TTC549 (cell line): ENCODE measurements at regions not wholly inside any gene's neighbourhood (a gene's known extent, or its start where the extent isn't known, plus 50 kb on each side); places are given as distances from the start of the nearest gene placed in this dataset.
"Not testable (repeated sequence)": the region's sequence is repeated elsewhere in the genome, so short reads cannot be mapped to it uniquely, and the experiment has no call there.

Experiments
- FAIRE-seq: peaks from 2 replicates; lab custom pipeline; 2012; peaks lifted over from hg19 to GRCh38; lab: Jason Lieb, UNC

- FAIRE-seq, result no peak
Measured at GRCh38 chr14:41549821-41550607, 56.7 kb upstream of the LRFN5 start.

DNA sequence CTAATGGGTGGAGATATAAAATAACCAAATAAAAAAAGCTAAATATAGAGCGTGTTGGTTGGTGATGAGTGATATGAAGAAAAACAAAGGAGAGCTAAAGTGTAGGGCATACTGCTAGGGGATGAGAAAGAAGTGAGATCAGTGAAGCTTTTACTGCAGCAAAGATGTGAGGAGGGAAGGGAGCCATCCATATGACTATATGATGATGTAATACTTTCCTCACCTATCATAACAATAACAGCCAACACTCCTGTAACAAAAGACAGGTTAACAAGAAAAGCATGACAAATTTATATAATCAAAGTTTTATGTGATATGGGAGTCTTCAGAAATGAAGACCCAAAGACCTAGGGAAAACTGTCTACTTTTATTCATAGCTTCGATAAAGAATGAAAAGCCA, 57.4 kb upstream of the LRFN5 start:
- no peak for FAIRE-seq

GRCh38 chr14:41548666-41549065, 58.0 kb upstream of the LRFN5 start:
- no peak for FAIRE-seq

DNA sequence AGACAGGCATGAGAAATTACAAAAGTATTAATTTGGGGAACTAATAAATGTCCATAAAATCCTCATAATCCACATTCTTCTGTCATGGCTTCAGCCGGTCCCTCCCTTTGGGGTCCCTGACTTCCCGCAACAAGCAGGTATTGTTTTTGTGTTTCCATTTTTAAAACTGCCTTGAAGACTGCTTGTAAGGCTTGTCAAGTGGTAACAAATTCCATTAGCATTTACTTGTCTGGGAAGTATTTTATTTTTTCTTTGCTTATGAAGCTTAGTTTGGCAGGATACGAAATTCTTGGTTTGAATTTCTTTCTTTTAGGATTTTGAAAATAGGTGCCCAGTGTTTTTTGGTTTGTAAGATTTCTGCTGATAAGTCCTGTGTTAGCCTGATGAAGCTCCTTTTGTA, 65.3 kb upstream of the LRFN5 start:
- no peak for FAIRE-seq

GRCh38 chr14:41532255-41532654, 74.4 kb upstream of the LRFN5 start:
- no peak for FAIRE-seq

DNA sequence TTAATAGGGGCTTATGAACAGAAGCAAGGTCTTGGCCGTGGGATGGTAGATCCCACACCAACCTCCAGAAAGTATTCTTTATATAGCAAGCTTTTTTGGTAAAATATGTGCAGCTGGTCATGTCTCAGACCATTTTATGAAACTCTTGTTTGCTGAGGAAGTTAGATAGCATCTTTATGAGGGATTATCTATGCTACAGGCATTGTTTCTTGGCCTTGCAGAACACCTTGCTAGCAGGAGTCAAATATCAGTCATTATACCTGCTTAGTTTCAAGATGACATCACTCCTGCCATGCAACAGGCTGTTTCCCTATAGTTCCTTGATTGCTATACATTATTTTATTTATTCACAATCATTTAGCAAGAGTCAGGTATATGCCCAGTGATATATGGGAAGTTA, 84.8 kb upstream of the LRFN5 start:
- no peak for FAIRE-seq

DNA sequence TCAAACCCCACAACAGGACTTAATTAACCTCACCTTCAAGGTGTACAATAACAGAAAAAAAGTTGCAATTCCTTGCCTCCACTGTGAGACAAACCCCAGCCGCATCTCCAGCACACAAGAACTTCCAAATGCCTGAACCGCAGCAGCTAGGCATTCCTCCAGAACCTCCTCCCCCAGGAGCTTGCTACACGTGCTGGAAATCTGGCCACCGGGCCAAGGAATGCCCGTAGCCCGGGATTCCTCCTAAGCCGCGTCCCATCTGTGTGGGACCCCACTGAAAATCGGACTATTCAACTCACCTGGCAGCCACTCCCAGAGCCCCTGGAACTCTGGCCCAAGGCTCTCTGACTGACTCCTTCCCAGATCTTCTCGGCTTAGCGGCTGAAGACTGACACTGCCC, 88.6 kb upstream of the LRFN5 start:
- FAIRE-seq, result not testable (repeated sequence)

DNA sequence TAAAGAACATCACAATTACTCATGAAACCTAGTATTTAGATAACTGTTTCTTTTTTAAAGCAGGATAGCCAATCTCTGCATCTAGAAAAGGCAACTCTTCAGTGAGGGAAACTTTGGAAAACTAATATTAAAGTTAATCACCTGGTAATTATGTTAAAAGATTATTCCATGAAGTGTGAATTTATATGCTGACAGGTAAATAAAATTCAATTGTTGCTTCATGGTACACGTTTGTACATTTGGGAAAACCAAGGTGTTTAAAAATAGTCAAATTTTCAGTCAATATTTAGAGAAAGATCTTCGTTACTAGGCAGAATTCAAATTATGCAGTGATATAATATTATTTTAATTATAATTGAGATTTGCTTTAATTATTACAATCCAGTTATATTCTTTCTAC, 100.1 kb upstream of the LRFN5 start:
- FAIRE-seq, result no peak

DNA sequence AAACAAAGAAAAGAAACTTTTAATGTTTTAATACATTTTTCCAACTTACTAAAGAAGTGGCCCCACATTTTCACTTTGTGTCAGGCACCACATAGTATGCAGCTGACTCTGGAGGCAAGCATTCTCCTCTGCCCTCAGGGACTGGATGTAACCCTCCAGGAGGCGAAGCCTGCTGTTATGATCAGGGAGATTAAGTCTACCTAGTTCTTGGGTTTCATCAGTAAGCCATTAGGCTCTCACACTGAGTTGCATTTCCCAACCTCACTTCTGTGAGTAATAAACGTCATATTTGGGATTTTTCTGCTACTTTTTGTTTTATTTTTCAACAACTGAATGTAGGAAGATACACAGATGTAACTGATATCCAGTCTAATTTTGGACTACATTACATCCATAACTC, 101.2 kb upstream of the LRFN5 start:
- no peak for FAIRE-seq

GRCh38 chr14:41498959-41499358, 107.7 kb upstream of the LRFN5 start:
- FAIRE-seq, result no peak

- no peak for FAIRE-seq
Measured at GRCh38 chr14:41490323-41490722, 116.4 kb upstream of the LRFN5 start.

DNA sequence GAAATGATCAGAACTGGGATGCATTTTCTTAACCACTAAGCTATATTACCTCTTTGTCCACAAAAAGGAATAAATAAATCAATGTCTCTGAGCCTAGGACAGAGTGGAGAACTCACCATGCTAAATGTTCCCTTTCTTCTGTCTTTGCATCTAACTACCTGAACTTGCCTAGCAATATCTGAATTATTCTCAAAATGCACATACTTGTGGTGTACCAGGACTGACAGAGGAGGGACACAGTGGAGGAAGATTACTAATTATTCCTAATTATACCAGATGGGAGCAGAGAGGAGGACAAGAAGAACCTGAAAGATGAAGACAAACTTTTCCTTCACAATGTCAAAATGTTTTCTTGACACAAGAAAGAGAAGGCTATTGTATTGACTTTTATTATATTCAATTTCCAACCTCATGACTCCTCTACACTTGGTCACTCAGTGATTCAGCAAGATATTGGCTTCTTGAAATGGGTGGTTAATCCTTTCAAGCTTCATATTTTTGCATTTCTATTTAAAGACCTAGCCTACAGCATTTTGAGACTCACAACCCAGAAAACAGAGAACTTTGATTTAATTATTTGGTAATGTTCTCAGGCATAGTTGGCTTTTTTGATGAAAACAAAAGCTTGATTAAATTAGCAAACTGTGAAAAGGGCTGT, 117.2 kb upstream of the LRFN5 start:
- FAIRE-seq, result no peak

- no peak for FAIRE-seq
Measured at GRCh38 chr14:41488401-41488800, 118.3 kb upstream of the LRFN5 start.

DNA sequence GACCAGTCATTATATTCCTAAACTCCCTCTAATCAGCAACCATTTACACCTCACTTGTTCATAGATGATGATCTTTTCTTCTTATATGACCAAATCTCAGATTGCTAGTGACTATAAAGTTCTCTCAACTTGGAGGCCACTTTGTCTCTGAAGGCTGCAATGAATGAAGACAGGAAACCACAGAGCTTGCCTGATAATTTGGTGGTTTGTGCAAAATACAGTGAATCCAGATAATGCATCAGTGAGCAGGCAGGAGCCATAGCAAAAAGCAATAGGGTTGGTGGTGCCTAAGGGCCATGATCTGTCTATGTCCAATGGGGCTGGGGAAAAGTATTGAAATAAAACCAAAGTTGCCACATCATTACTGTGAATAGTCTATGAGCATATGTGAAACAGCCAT, 123.8 kb upstream of the LRFN5 start:
- FAIRE-seq, result no peak

DNA sequence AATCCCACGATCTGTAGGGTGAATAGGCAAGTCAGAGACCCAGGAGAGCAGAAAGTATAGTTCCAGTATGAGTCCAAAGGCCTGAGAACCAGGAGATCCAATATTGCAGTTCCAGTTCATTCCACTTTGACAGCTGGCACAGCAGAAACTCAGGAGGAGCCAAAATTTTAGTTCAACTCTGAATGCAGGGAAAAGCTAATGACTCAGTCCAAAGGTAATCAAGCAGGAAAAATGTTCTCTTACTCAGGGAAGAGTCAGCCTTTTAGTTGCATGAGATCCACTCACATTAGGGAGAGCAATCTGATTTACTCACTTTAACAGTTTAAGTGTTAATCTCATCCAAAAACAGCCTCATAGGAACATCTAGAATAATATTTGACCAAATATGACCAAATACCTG, 130.2 kb upstream of the LRFN5 start:
- FAIRE-seq, result no peak

GRCh38 chr14:41461380-41461779, 145.3 kb upstream of the LRFN5 start:
- no peak for FAIRE-seq

GRCh38 chr14:41457393-41457792, 149.3 kb upstream of the LRFN5 start:
- FAIRE-seq, result no peak

GRCh38 chr14:41449066-41449465, 157.6 kb upstream of the LRFN5 start:
- FAIRE-seq, result no peak

GRCh38 chr14:41446008-41446407, 160.7 kb upstream of the LRFN5 start:
- no peak for FAIRE-seq

DNA sequence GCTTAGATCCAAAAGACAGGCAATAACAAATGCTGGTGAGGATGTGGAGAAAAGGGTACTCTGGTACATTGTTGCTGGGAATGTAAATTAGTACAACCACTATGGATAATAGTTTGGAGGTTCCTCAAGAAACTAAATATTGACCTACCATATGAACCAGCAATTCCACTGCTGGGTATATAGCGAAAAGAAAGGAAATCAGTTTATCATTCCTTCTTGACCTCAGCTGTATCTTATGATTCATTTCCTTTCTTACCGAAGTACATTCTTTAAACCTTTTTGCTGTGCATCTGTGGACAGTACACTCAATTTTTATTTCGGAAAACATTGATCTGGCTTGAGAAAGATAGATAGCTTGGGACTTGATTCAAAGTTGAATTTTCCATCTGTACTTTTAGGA, 183.2 kb upstream of the LRFN5 start:
- no peak for FAIRE-seq

GRCh38 chr14:41421308-41421707, 185.4 kb upstream of the LRFN5 start:
- FAIRE-seq, result not testable (repeated sequence)

DNA sequence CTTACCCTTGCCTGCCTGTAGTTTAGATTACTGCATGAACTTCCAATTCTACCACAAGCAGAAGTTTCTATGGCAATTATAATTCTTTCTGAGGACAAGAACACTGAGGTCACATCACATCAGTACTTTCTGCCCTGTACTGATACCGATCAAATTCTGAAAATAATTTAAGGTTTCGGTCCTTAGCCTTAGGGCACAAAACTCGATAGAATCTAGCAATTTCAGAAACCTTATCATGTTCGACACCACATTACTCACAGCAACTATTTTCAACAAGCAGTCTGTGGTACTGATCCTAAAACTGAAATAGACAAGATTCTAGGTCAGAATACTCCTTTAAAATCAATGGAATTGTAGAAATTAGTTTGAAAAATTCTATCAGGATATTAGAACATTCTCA, 187.0 kb upstream of the LRFN5 start:
- no peak for FAIRE-seq

DNA sequence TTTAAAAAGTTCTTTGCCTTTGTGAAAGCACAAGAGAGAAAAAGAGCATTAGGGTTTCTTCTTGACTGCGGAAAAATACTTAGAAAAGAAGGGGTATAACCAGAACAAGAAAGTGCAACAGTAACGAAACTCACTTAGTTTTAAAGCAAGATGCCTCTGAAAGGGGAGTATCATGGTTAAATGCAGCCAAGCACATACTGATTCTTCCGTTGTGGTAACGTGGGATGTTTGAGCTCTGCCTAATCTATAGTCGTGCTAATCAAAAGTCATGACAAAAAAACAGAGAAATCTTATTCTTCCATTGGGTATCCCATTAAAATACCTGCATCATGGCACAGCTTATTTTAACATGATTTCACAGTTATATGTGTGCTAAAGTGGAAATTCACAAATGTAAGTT, 187.8 kb upstream of the LRFN5 start:
- FAIRE-seq, result no peak

DNA sequence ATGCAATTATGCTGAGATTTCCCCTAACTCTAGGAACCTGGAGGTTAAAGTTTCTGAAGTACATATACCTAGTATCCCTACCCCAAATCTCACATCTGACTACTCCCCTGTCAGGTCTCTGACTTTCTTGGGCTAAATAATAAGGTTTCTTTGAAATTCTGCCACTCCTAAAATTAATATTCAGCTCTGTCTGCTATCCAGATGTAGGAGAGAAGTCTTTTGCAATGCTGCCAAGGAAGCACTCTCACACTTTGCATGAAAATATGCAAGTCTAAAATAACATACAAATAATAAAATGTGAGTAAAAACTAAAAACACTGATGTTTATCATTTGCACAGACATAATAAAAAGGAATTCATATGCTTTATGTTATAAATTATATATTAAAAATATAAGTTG, 196.9 kb upstream of the LRFN5 start:
- no peak for FAIRE-seq
